ENCODE measurements at regions not wholly inside any gene's neighbourhood (a gene's known extent, or its start where the extent isn't known, plus 50 kb on each side); places are given as distances from the start of the nearest gene placed in this dataset.
A peak's percentile ranks its signal among the peaks of the same experiment; 100 is the strongest.

GRCh38 chr9:124108216-124108615, 96.6 kb downstream of the LHX2 start:
- Mint-ChIP-seq H3K27me3 (peaks cover 10% of the 10 kb centered on the region), H3K27ac (no peak overlapping the region), H3K36me3 (ENCODE audit: low read depth) (no peaks in the 10 kb centered on the region), H3K4me1 (ENCODE audit: low read depth) (no peaks in the 10 kb centered on the region), H3K9me3 (peaks cover 2% of the 10 kb centered on the region), H3K4me3 (no peak overlapping the region)
- POLR2A ChIA-PET: no interaction called here
- no peak for TF ChIP-seq CTCF (IDR thresholded peaks at IDR 0.05)
- DNase-seq: no peak
- CTCF ChIA-PET: interaction anchor here (1.3 kb wide), 1 partner anchor 19 kb away, joined by 4 read pairs; no protein-coding TSS in a partner anchor
- no peak for ATAC-seq
- intact Hi-C loops (cut with micrococcal nuclease): no loop called here

- peak; percentile 68 for ATAC-seq
- intact Hi-C loops (cut with micrococcal nuclease): no loop called here
- no peak overlapping the region for H3K27ac Mint-ChIP-seq
Measured at GRCh38 chr9:124110307-124110915, 98.8 kb downstream of the LHX2 start.

GRCh38 chr9:124116683-124117363, 105.3 kb downstream of the LHX2 start:
- ATAC-seq: no peak
- H3K9me3 Mint-ChIP-seq: peaks cover 6% of the 10 kb centered on the region
- intact Hi-C loops (cut with micrococcal nuclease): no loop called here
- TF ChIP-seq CTCF (IDR thresholded peaks at IDR 0.05): no peak
- DNase-seq: no peak
- no peak overlapping the region for H3K4me3 Mint-ChIP-seq
- CTCF ChIA-PET: interaction anchor here (1.4 to 4.0 kb wide), 2 partner anchors 9 to 176 kb away, joined by 3 to 23 read pairs; no protein-coding TSS in a partner anchor
- no peak overlapping the region for H3K27ac Mint-ChIP-seq
- POLR2A ChIA-PET: no interaction called here
- no peaks in the 10 kb centered on the region for H3K36me3 Mint-ChIP-seq (ENCODE audit: low read depth)
- H3K27me3 Mint-ChIP-seq: peaks cover 27% of the 10 kb centered on the region
- H3K4me1 Mint-ChIP-seq (ENCODE audit: low read depth): no peaks in the 10 kb centered on the region

More at GRCh38 chr9:124110307-124110915, 98.8 kb downstream of the LHX2 start:
- Mint-ChIP-seq H3K9me3 (peaks cover 2% of the 10 kb centered on the region), H3K4me1 (ENCODE audit: low read depth) (no peaks in the 10 kb centered on the region), H3K36me3 (ENCODE audit: low read depth) (no peaks in the 10 kb centered on the region), H3K27me3 (peaks cover 12% of the 10 kb centered on the region), H3K4me3 (no peak overlapping the region)
- peak; percentile 72 for DNase-seq
- CTCF ChIA-PET: no interaction called here
- no peak for TF ChIP-seq CTCF (IDR thresholded peaks at IDR 0.05)
- POLR2A ChIA-PET: no interaction called here

GRCh38 chr9:124118894-124119293, 107.3 kb downstream of the LHX2 start:
- Mint-ChIP-seq H3K27me3 (peaks cover 29% of the 10 kb centered on the region), H3K4me3 (no peak overlapping the region), H3K27ac (no peak overlapping the region), H3K36me3 (ENCODE audit: low read depth) (no peaks in the 10 kb centered on the region), H3K4me1 (ENCODE audit: low read depth) (no peaks in the 10 kb centered on the region), H3K9me3 (peaks cover 6% of the 10 kb centered on the region)
- no peak for TF ChIP-seq CTCF (IDR thresholded peaks at IDR 0.05)
- ATAC-seq (no peak), DNase-seq (no peak)
- ChIA-PET POLR2A (interaction anchor here (0.7 kb wide), 1 partner anchor 232 kb away, joined by 3 read pairs; no protein-coding TSS in a partner anchor), CTCF (no interaction called here)
- intact Hi-C loops (cut with micrococcal nuclease): no loop called here

GRCh38 chr9:124120272-124120671, 108.7 kb downstream of the LHX2 start:
- Mint-ChIP-seq H3K27ac (no peak overlapping the region), H3K4me3 (no peak overlapping the region), H3K27me3 (peaks cover 30% of the 10 kb centered on the region), H3K36me3 (ENCODE audit: low read depth) (no peaks in the 10 kb centered on the region), H3K9me3 (peaks cover 6% of the 10 kb centered on the region), H3K4me1 (ENCODE audit: low read depth) (no peaks in the 10 kb centered on the region)
- DNase-seq (no peak), ATAC-seq (no peak)
- ChIA-PET POLR2A (no interaction called here), CTCF (no interaction called here)
- intact Hi-C loops (cut with micrococcal nuclease): loop anchor here (10.0 kb wide), 1 partner anchor 275 kb away; no protein-coding TSS in a partner anchor
- no peak for TF ChIP-seq CTCF (IDR thresholded peaks at IDR 0.05)

Measured in activated CD8-positive, alpha-beta T cell treated with anti-CD3 and anti-CD28 coated beads for 36 hours (primary cell).